ENCODE measurements at regions not wholly inside any gene's neighbourhood (a gene's known extent, or its start where the extent isn't known, plus 50 kb on each side); places are given as distances from the start of the nearest gene placed in this dataset.

GRCh38 chr2:164091673-164092072 lies 355.9 kb upstream of the FIGN start:
- Histone ChIP-seq H3K27me3 (replicated peaks in 1 of 7) (no peaks in the 10 kb centered on the region), H3K4me1 (no peaks in the 10 kb centered on the region), H3K36me3 (no peaks in the 10 kb centered on the region), H3K27ac (no peak overlapping the region), H3K4me3 (no peak overlapping the region), H3K9me3 (peaks cover 0 to 10% (median 0%) of the 10 kb centered on the region in 8 donors)
- no peak for TF ChIP-seq POLR2A (IDR thresholded peaks at IDR 0.05)
- no peak for TF ChIP-seq CTCF (IDR thresholded peaks at IDR 0.05 in 8 of 11, conservative IDR thresholded peaks at IDR 0.05 in 3 of 11)
- TF ChIP-seq POLR2AphosphoS5 (IDR thresholded peaks at IDR 0.05) = no peak
- WGBS, 5 donors = 61 to 74% (median 70%) methylated on average over 4 of the region's 4 CpGs
- intact Hi-C loops (cut with DNase I; ENCODE audit: low total_unique reads) = no loop called here
- no peak for DNase-seq

DNA sequence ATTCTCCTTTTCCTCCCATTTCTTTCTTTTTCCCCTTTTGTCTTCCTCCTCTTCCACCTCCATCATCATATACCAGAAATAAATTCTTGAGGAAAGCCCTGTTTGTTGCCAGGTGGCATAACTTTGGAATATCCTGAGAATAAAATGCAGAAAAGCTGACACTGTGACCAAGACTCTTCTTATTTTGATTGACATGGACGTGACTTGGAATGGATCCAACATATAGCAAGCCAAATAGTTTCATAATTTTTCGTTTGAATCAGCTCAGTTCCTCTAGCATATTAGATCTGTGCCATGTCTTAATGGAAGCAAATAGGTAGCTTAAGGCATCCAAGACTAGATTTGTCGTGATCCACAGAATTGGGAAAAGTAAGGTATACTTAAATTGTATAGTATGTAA lies 354.7 kb upstream of the FIGN start:
- Histone ChIP-seq H3K4me1 (no peaks in the 10 kb centered on the region), H3K9me3 (peaks cover 0 to 10% (median 0%) of the 10 kb centered on the region in 8 donors), H3K4me3 (no peak overlapping the region), H3K27ac (no peak overlapping the region), H3K36me3 (no peaks in the 10 kb centered on the region), H3K27me3 (replicated peaks in 1 of 7) (no peaks in the 10 kb centered on the region)
- DNase-seq = no peak
- TF ChIP-seq CTCF (IDR thresholded peaks at IDR 0.05 in 8 of 11, conservative IDR thresholded peaks at IDR 0.05 in 3 of 11) (no peak), POLR2AphosphoS5 (IDR thresholded peaks at IDR 0.05) (no peak), POLR2A (IDR thresholded peaks at IDR 0.05) (no peak)
- WGBS, 5 donors = 51 to 76% (median 63%) methylated on average over 3 of the region's 3 CpGs
- intact Hi-C loops (cut with DNase I; ENCODE audit: low total_unique reads) = no loop called here

DNA sequence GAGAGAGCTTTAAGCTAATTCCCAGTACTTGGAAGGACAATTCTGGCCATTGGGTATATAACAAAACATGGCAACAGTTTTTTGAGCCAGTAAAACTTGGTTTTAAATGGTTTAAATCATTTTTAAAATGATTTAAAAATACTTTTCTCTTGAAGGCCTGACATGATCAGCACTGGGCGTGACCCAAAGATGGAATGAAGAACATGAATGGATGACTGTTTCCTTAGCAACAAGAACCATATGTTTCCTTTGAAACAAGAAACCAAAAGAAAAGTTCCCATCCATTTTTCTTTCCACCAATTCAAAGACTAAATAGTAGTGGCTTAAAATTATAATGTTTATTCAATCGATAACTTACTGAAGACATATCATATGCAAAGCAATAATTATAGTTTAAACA lies 348.3 kb upstream of the FIGN start:
- Histone ChIP-seq H3K4me1 (no peaks in the 10 kb centered on the region), H3K27me3 (replicated peaks in 1 of 7) (no peaks in the 10 kb centered on the region), H3K27ac (no peak overlapping the region), H3K9me3 (no peaks in the 10 kb centered on the region), H3K4me3 (no peak overlapping the region), H3K36me3 (no peaks in the 10 kb centered on the region)
- WGBS, 5 donors = 76 to 90% (median 86%) methylated on average over 2 of the region's 2 CpGs
- TF ChIP-seq POLR2A (IDR thresholded peaks at IDR 0.05) (no peak), POLR2AphosphoS5 (IDR thresholded peaks at IDR 0.05) (no peak), CTCF (IDR thresholded peaks at IDR 0.05 in 8 of 11, conservative IDR thresholded peaks at IDR 0.05 in 3 of 11) (no peak)
- DNase-seq = no peak
- intact Hi-C loops (cut with DNase I; ENCODE audit: low total_unique reads) = no loop called here

DNA sequence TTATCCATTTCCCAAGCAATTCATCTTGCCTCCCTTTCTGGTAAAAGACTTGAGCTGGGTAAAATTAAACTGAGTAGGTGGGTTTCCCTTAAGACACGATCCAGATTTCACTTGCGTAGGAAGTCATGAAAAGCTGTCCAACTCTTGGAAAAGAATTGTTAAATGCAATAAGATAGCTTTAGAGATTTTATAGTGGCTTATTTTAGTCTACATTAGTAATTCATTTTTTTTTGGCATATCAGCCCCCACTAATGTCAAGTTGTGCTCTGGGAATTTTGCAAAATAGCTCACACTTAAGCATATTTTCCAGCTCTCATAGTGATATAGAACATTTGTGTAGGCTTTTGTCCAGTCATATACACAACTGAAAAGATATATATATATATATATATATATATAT lies 344.7 kb upstream of the FIGN start:
- H3K27me3 ChIP-seq (replicated peaks in 1 of 7) = no peaks in the 10 kb centered on the region
- 79 to 91% (median 86%) methylated on average over 2 of the region's 2 CpGs for WGBS, 5 donors
- no peak overlapping the region for H3K27ac ChIP-seq
- no peaks in the 10 kb centered on the region for H3K4me1 ChIP-seq
- no peaks in the 10 kb centered on the region for H3K9me3 ChIP-seq
- no peaks in the 10 kb centered on the region for H3K36me3 ChIP-seq
- intact Hi-C loops (cut with DNase I; ENCODE audit: low total_unique reads) = no loop called here
- DNase-seq = no peak
- TF ChIP-seq POLR2A (IDR thresholded peaks at IDR 0.05) = no peak
- TF ChIP-seq CTCF (IDR thresholded peaks at IDR 0.05 in 8 of 11, conservative IDR thresholded peaks at IDR 0.05 in 3 of 11) = no peak
- no peak for TF ChIP-seq POLR2AphosphoS5 (IDR thresholded peaks at IDR 0.05)
- no peak overlapping the region for H3K4me3 ChIP-seq

All from spleen (tissue), 11 donors.